SK-N-SH treated with all-trans-retinoic acid at 6 μM for 48 hours (cell line): ENCODE measurements at regions not wholly inside any gene's neighbourhood (a gene's known extent, or its start where the extent isn't known, plus 50 kb on each side); places are given as distances from the start of the nearest gene placed in this dataset.

Source experiments
- ATAC-seq: fragments of 200-7000 bp; cut with Tn5 transposase; 3 replicates; pipeline ENCODE4 v1.9.1; 2020; ENCODE audit warnings: mild to moderate bottlenecking, moderate library complexity
- ARNTL ChIP-seq: fragments of 450-650 bp; formaldehyde crosslinking; IDR thresholded peaks from 2 replicates; pipeline ENCODE4 v1.5.0; 2020; ENCODE audit warnings: low read depth, mild to moderate bottlenecking, moderate library complexity, borderline replicate concordance
- BACH2 ChIP-seq: fragments of 250-450 bp; sonication (Bioruptor Pico); IDR thresholded peaks from 2 replicates; pipeline ENCODE4 v1.9.0; 2021; ENCODE audit warnings: mild to moderate bottlenecking, borderline replicate concordance
- CSDC2 ChIP-seq: fragments of 250-450 bp; sonication (Bioruptor Pico); IDR thresholded peaks from 2 replicates; pipeline ENCODE4 v1.5.0; 2020; ENCODE audit warnings: mild to moderate bottlenecking, moderate library complexity
- CSRNP3 ChIP-seq: fragments of 250-450 bp; sonication (Bioruptor Pico); IDR thresholded peaks from 2 replicates; pipeline ENCODE4 v1.5.1; 2021; ENCODE audit warnings: mild to moderate bottlenecking, moderate library complexity
- ESRRG ChIP-seq: fragments of 250-450 bp; sonication (Bioruptor Pico); IDR thresholded peaks from 2 replicates; pipeline ENCODE4 v1.6.1; 2021; ENCODE audit warnings: mild to moderate bottlenecking
- GLIS3 ChIP-seq: fragments of 250-450 bp; sonication (Bioruptor Pico); IDR thresholded peaks from 2 replicates; pipeline ENCODE4 v1.5.0; 2020; ENCODE audit warnings: mild to moderate bottlenecking, moderate library complexity
- ISL1 ChIP-seq: fragments of 250-450 bp; sonication (Bioruptor Pico); IDR thresholded peaks from 2 replicates; pipeline ENCODE4 v2.1.2; 2022; ENCODE audit warnings: mild to moderate bottlenecking, moderate library complexity
- OSR1 ChIP-seq: fragments of 250-450 bp; sonication (Bioruptor Pico); IDR thresholded peaks from 2 replicates; pipeline ENCODE4 v1.8.0; 2022; ENCODE audit warnings: moderate library complexity, mild to moderate bottlenecking, inconsistent platforms
- PATZ1 ChIP-seq: fragments of 250-450 bp; sonication (Bioruptor Pico); IDR thresholded peaks from 2 replicates; pipeline ENCODE4 v1.8.0; 2020; ENCODE audit warnings: mild to moderate bottlenecking, moderate library complexity, borderline replicate concordance
- POU6F1 ChIP-seq: fragments of 250-450 bp; sonication (Bioruptor Pico); IDR thresholded peaks from 2 replicates; pipeline ENCODE4 v1.8.0; 2021; ENCODE audit warnings: low read depth, mild to moderate bottlenecking, moderate library complexity, borderline replicate concordance
- PPARA ChIP-seq: fragments of 250-450 bp; sonication (Bioruptor Pico); IDR thresholded peaks from 2 replicates; pipeline ENCODE4 v1.5.0; 2020; ENCODE audit warnings: mild to moderate bottlenecking, borderline replicate concordance
- RARB ChIP-seq: fragments of 250-450 bp; sonication (Bioruptor Pico); IDR thresholded peaks from 2 replicates; pipeline ENCODE4 v1.8.0; 2021; ENCODE audit warnings: mild to moderate bottlenecking, moderate library complexity
- SNAI2 ChIP-seq: fragments of 250-450 bp; sonication (Bioruptor Pico); IDR thresholded peaks from 2 replicates; pipeline ENCODE4 v1.5.0; 2020; ENCODE audit warnings: mild to moderate bottlenecking, moderate library complexity
- TCF4 ChIP-seq: fragments of 250-450 bp; sonication (Bioruptor Pico); IDR thresholded peaks from 2 replicates; pipeline ENCODE4 v1.8.0; 2021; ENCODE audit warnings: mild to moderate bottlenecking, moderate library complexity, borderline replicate concordance
- TOX ChIP-seq: fragments of 250-450 bp; sonication (Bioruptor Pico); IDR thresholded peaks from 2 replicates; pipeline ENCODE4 v1.8.0; 2021; ENCODE audit warnings: mild to moderate bottlenecking, moderate library complexity, borderline replicate concordance
- TSHZ2 ChIP-seq: fragments of 250-450 bp; sonication (Bioruptor Pico); IDR thresholded peaks from 2 replicates; pipeline ENCODE4 v1.5.0; 2020; ENCODE audit warnings: mild to moderate bottlenecking, moderate library complexity
- ZC3H10 ChIP-seq: fragments of 250-450 bp; sonication (Bioruptor Pico); IDR thresholded peaks from 2 replicates; pipeline ENCODE4 v1.5.1; 2021; ENCODE audit warnings: mild to moderate bottlenecking, moderate library complexity
- ZFP3 ChIP-seq: fragments of 250-450 bp; sonication (Bioruptor Pico); IDR thresholded peaks from 2 replicates; pipeline ENCODE4 v1.5.0; 2020; ENCODE audit warnings: mild to moderate bottlenecking, moderate library complexity
- ZFP30 ChIP-seq: fragments of 450-650 bp; formaldehyde crosslinking; IDR thresholded peaks from 2 replicates; pipeline ENCODE4 v1.5.0; 2022; ENCODE audit warnings: mild to moderate bottlenecking, moderate library complexity
- ZNF565 ChIP-seq: fragments of 450-650 bp; formaldehyde crosslinking; conservative IDR thresholded peaks from 2 replicates; pipeline ENCODE4 v1.5.0; 2020; ENCODE audit warnings: low read depth, mild to moderate bottlenecking, moderate library complexity
- ZNF8 ChIP-seq: fragments of 450-650 bp; formaldehyde crosslinking; IDR thresholded peaks from 2 replicates; pipeline ENCODE4 v1.5.0; 2020; ENCODE audit warnings: mild to moderate bottlenecking, moderate library complexity

GRCh38 chr12:66800046-66800445, 121.2 kb upstream of the GRIP1 start:
- no peak for ATAC-seq
- TF ChIP-seq ARNTL (CRISPR knock-in tag) (no peak), CSRNP3 (CRISPR knock-in tag) (no peak), GLIS3 (CRISPR knock-in tag) (no peak)

- no peak for TF ChIP-seq POU6F1 (CRISPR knock-in tag)
- no peak for TF ChIP-seq ESRRG (CRISPR knock-in tag)
- no peak for TF ChIP-seq RARB
- no peak for TF ChIP-seq ZC3H10
- no peak for TF ChIP-seq ISL1 (CRISPR knock-in tag)
- no peak for TF ChIP-seq GLIS3 (CRISPR knock-in tag)
- TF ChIP-seq TOX (CRISPR knock-in tag): no peak
- no peak for TF ChIP-seq CSRNP3 (CRISPR knock-in tag)
- no peak for TF ChIP-seq SNAI2 (CRISPR knock-in tag)
- TF ChIP-seq ARNTL (CRISPR knock-in tag): no peak
- TF ChIP-seq TCF4: no peak
- TF ChIP-seq ZFP3: no peak
- ATAC-seq: no peak
Observed at GRCh38 chr12:66803930-66804329, 125.1 kb upstream of the GRIP1 start.

GRCh38 chr12:66804563-66804974, 125.7 kb upstream of the GRIP1 start:
- ATAC-seq: no peak
- TF ChIP-seq CSRNP3 (CRISPR knock-in tag) (no peak), ARNTL (CRISPR knock-in tag) (no peak), ZFP30 (no peak), PATZ1 (CRISPR knock-in tag) (no peak), OSR1 (no peak), ZC3H10 (no peak), TOX (CRISPR knock-in tag) (no peak), ISL1 (CRISPR knock-in tag) (no peak), ZNF8 (no peak), GLIS3 (CRISPR knock-in tag) (no peak)
- TF ChIP-seq, all 23 proteins: peak for 0

DNA sequence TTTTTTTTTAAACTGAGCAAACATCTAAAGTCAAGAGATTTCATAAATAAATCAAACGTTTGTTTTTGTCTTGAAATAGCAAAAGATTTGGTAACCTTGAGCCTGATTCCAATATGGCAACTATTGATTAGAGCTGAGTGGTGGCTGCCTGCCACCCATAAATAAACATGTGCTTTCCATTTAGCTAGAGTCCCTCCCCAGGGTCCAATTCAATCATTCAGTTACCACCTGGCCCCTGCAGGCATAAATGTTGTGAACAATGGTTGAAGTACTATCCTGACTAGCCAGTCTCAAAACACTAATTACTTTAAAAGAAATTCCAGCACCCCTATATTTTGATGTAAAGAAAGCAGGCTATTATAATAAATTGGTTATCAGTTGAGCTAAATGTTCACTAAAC, 129.7 kb upstream of the GRIP1 start:
- ATAC-seq: no peak
- TF ChIP-seq ESRRG (CRISPR knock-in tag): no peak
- no peak for TF ChIP-seq ZFP3
- no peak for TF ChIP-seq BACH2

DNA sequence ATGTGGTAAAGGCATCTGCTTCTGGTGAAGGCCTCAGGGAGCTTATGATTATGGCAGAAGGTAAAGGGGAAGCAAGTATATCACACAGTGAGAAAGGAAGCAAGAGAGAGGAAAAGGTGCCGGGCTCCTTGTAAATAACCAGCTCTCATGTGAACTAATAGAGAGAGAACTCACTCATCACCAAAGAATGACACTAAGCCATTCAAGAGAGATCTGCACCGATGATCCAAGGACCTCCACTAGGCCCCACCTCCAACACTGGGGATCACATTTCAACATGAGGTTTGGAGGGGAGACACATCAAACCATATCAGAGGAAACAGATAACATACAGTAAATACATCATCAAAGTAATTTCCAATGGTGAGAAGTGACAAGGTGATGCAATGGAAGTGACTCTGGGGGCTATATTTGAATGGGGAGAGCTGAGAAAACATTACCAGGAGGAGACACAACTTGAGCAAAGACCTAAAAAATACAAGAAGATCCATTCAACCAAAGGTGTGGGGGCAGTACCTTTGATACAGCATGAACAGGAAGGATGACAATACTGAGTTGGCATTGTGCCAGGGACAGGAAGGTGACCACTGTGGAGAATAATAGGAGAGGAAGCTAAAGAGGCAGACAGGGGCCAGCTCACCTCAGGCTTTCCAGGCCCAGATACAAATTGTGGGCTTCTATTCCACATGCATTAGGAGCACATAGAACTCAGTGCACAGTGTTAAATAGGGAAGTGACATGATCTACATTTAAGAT, 134.4 kb upstream of the GRIP1 start:
- no peak for ATAC-seq
- no peak for TF ChIP-seq TSHZ2 (CRISPR knock-in tag)
- no peak for TF ChIP-seq TCF4
- TF ChIP-seq OSR1: no peak
- no peak for TF ChIP-seq PPARA (CRISPR knock-in tag)
- TF ChIP-seq ZNF565 (CRISPR knock-in tag): no peak
- no peak for TF ChIP-seq SNAI2 (CRISPR knock-in tag)
- no peak for TF ChIP-seq BACH2
- TF ChIP-seq ISL1 (CRISPR knock-in tag): no peak
- TF ChIP-seq TOX (CRISPR knock-in tag): no peak
- TF ChIP-seq ZNF8: no peak
- no peak for TF ChIP-seq CSDC2 (CRISPR knock-in tag)
- TF ChIP-seq ESRRG (CRISPR knock-in tag): no peak
